ENCODE measurements at regions not wholly inside any gene's neighbourhood (a gene's known extent, or its start where the extent isn't known, plus 50 kb on each side); places are given as distances from the start of the nearest gene placed in this dataset.

DNA sequence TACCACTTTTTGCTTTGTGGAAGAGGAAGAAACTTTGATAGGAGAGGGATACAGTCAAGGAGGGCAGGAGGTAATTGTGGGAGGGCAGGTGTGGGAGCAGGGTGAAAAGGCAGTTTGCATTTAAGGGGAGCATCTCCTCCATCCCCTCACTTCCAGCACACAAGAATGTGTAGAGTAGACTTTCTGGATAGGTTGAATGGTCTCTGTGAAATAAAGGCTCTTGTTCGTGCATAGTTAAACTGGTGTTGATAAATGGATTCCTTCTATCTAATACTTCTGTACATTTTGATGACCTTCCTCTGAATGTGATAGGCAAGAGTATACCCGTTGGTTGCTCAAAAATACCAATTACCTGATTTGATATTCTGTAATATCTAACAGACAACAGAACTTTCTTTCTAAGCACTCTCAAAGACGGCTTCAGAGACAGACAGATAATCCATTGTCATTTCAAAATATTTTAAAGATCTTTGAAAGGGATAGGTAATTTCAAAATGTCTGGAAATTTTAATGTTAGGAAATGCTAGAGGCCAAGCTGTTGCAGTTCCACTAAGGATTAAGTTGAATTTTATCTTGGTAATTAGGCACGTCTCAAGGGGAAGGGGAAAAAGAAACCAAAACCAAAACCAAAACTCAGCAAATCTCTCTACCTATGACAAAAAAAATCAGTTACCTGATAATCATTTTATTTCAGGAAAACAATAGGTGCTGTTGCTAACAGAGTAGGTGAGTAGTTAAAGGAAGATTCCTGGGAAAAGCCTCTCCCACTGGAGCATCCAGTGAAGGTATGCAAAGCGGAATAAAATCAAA, 302.6 kb downstream of the COG6 start:
- TF ChIP-seq, protein P1, sequence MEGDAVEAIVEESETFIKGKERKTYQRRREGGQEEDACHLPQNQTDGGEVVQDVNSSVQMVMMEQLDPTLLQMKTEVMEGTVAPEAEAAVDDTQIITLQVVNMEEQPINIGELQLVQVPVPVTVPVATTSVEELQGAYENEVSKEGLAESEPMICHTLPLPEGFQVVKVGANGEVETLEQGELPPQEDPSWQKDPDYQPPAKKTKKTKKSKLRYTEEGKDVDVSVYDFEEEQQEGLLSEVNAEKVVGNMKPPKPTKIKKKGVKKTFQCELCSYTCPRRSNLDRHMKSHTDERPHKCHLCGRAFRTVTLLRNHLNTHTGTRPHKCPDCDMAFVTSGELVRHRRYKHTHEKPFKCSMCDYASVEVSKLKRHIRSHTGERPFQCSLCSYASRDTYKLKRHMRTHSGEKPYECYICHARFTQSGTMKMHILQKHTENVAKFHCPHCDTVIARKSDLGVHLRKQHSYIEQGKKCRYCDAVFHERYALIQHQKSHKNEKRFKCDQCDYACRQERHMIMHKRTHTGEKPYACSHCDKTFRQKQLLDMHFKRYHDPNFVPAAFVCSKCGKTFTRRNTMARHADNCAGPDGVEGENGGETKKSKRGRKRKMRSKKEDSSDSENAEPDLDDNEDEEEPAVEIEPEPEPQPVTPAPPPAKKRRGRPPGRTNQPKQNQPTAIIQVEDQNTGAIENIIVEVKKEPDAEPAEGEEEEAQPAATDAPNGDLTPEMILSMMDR (IDR thresholded peaks at IDR 0.05; ENCODE audit: low read depth, low read length), result no peak
- no peak overlapping the region for H3K4me3 ChIP-seq (replicated peaks in 1 of 2; ENCODE audit: low read depth in 2 of 2, low read length in 2 of 2)
- no peak for DNase-seq (ENCODE audit: low read depth in 2 of 2)

DNA sequence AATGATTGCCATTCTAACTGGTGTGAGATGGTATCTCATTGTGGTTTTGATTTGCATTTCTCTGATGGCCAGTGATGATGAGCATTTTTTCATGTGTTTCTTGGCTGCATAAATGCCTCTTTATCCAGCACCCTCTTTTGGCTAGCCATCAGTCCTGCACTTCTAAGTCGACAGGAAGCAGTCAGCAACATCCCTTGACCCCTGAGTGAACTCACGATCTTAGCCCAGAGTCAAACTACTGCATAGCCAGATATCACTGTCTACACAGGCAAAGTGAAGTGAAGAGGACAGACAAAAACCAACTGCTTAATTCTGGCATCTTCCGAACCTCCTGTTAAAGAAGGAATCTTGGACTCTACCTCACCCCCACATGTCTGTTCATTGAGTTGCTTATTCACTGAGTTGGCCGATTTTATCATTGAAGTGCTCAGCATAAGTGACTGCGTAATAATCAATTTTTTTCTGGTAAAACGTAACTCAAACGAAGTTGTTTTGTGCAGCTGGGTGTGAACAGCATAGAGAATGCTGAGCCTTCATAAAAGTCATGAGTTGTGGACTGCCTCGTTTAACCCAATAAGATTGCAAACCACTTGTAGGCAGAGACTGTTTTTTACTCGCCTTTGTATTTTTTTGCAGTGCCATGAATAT, 304.2 kb downstream of the COG6 start:
- peak in 1 of 2 donors; percentile 43 for DNase-seq (ENCODE audit: low read depth in 2 of 2)
- H3K4me3 ChIP-seq (replicated peaks in 1 of 2; ENCODE audit: low read depth in 2 of 2, low read length in 2 of 2), result no peak overlapping the region
- TF ChIP-seq, protein P1 (IDR thresholded peaks at IDR 0.05; ENCODE audit: low read depth, low read length), result no peak

DNA sequence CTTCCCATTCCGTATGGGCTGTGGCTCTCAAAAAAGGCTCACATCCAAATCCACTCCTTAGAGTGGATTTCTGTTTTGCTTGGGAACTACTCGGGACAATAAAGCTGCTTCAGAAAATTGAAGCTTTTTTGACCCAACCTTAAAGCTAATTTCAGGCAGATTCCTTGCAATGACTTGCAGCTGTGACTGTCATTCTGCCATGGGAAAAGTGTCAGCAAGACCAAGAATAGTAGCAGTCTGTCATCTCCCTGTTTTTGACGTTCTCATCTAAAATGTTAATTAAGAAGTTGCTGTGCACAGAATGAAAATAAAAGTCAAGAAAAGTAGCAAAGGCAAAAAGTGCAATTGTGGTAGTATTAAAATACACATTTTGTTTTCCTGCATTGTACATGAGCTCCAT, 304.7 kb downstream of the COG6 start:
- no peak for DNase-seq (ENCODE audit: low read depth in 2 of 2)
- TF ChIP-seq, protein P1 (IDR thresholded peaks at IDR 0.05; ENCODE audit: low read depth, low read length), result no peak
- H3K4me3 ChIP-seq (replicated peaks in 1 of 2; ENCODE audit: low read depth in 2 of 2, low read length in 2 of 2), result no peak overlapping the region

DNA sequence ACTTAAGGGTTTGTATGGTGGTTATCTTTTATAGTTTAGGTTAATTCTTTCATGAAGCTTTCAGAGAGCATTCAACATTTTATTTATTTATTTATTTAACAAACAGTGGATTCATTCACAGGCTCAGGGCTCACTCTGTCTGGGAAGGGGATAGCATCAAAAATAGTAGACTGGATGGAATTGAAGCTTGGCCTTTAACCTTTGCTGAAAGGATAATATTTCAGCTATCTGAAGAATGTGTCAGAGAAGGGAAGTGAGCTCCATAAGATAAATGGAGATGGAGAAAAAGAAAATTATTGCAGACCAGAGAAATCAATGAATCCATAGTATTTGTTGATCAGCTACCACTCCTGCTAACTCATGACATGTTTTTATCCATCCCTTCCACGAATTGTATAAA, 305.6 kb downstream of the COG6 start:
- no peak overlapping the region for H3K4me3 ChIP-seq (replicated peaks in 1 of 2; ENCODE audit: low read depth in 2 of 2, low read length in 2 of 2)
- DNase-seq (ENCODE audit: low read depth in 2 of 2), result no peak
- TF ChIP-seq, protein P1 (IDR thresholded peaks at IDR 0.05; ENCODE audit: low read depth, low read length), result no peak

DNA sequence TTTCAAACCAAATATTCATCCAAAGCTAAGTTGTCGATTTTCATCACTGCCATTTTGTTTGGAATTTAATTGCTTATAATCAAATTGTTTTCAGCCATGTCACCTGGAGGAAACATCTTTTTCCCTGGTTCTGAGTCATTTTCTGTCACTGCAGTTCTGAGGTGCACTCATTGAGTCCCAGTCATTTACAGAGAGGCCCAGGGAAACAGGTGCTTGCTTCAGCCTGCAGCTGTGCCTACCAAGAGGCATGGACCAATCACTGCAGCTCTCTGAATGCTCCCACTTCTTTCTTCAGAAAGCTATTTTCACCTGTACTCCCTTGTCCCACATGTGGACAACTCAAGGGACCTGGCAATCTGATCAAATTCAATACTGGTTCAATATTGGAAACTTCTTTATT, 308.1 kb downstream of the COG6 start:
- no peak overlapping the region for H3K4me3 ChIP-seq (replicated peaks in 1 of 2; ENCODE audit: low read depth in 2 of 2, low read length in 2 of 2)
- TF ChIP-seq, protein P1 (IDR thresholded peaks at IDR 0.05; ENCODE audit: low read depth, low read length), result no peak
- DNase-seq (ENCODE audit: low read depth in 2 of 2), result no peak

DNA sequence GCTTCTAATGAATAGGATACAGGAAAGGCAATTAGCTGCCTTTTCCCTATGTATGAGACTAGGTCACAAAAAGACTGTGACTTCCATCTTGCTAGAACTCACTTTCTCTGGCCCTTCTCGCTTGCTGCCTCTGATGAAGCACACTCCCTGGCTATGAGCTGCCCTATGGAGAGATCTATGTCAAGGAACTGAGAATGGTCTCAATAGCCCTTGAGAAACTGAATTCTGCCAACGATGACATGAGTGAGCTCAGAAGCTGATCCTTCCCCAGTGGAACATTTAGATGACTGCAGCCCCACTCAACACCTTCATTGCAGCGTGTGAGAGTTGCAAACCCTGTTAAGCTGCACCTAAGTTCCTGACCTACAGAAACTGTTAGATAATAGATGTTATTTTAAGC, 309.8 kb downstream of the COG6 start:
- no peak for DNase-seq (ENCODE audit: low read depth in 2 of 2)
- H3K4me3 ChIP-seq (replicated peaks in 1 of 2; ENCODE audit: low read depth in 2 of 2, low read length in 2 of 2), result no peak overlapping the region
- TF ChIP-seq, protein P1 (IDR thresholded peaks at IDR 0.05; ENCODE audit: low read depth, low read length), result no peak

All from cardiac fibroblast (primary cell).